ENCODE measurements at regions not wholly inside any gene's neighbourhood (a gene's known extent, or its start where the extent isn't known, plus 50 kb on each side); places are given as distances from the start of the nearest gene placed in this dataset.

- TF ChIP-seq POLR2AphosphoS5 (IDR thresholded peaks at IDR 0.05; ENCODE audit: low read depth, low read length) (no peak), POLR2A (IDR thresholded peaks at IDR 0.05; ENCODE audit: low read depth, low read length) (no peak), PAX5 (IDR thresholded peaks at IDR 0.05; ENCODE audit: insufficient read depth, low read length, severe bottlenecking) (no peak), SPI1 (IDR thresholded peaks at IDR 0.05; ENCODE audit: low read depth, low read length) (no peak), TAF1 (IDR thresholded peaks at IDR 0.05; ENCODE audit: low read depth, low read length) (no peak), POU2F2 (IDR thresholded peaks at IDR 0.05; ENCODE audit: low read depth, low read length) (no peak)
Measured at GRCh38 chr1:239224100-239224499, 162.3 kb upstream of the CHRM3 start.

All from GM12891 (cell line).